GM12891 (cell line): ENCODE measurements at regions not wholly inside any gene's neighbourhood (a gene's known extent, or its start where the extent isn't known, plus 50 kb on each side); places are given as distances from the start of the nearest gene placed in this dataset.
"Not testable (repeated sequence)": the region's sequence is repeated elsewhere in the genome, so short reads cannot be mapped to it uniquely, and the experiment has no call there.

Experiments
- DNase-seq: peaks from one replicate; pipeline ENCODE4 v3.0.0; 2011; ENCODE audit warnings: low spot score; ENCODE audit not compliant: insufficient read length
- FAIRE-seq: peaks from 2 replicates; lab custom pipeline; 2011; peaks lifted over from hg19 to GRCh38; lab: Jason Lieb, UNC

DNA sequence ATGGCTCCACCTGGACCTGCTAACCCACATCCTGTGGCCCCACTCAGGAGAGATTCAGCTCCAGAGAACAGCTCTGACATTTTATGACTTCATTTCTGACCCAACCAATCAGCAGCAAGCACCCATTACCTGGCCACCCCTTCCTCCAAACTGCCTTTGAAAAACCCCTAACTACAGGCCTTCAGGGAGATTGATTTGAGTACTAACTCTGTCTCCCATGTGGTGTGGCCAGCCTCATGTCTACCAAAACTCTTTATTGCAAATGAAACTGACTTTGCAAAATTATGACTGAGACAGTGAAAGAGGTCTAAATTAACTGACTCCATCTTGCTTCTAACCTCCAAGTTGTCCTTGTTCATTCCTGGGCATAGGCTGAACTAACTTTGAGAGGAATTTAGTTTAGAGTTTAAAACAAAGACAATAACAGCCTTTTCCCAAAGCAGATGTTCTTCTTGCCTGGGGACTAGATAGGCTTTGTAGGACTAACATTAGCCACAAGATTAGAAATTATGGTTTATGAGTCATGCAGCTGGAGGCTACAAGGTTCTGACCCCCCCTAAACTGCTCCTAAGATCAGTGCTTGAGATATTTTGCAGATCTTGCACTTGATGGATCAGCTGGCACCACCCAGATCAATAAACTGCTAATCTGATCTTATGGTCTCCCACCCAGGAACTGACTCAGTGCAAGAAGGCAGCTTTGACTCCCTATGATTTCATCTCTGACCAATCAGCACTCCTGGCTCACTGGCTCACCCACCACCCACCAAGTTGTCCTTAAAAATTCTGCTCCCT is 508.2 kb downstream of the RPIA start:
- not testable (repeated sequence) for FAIRE-seq, DNase-seq

DNA sequence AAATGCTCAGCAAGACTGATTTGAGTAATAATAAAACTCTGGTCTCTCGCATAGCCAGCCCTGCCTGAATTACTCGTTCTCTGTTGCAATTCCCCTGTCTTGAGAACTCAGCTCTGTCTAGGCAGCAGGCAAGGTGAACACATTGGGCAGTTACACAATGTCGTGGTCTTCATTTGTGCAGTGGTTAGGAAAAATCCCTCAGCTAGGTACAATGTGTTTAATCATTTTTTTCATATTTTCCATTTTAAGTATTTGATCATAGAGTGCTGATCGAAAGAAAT is 508.7 kb downstream of the RPIA start:
- FAIRE-seq, DNase-seq: not testable (repeated sequence)

- FAIRE-seq, DNase-seq: not testable (repeated sequence)
Observed at GRCh38 chr2:89202518-89202917, 511.0 kb downstream of the RPIA start.

- FAIRE-seq, DNase-seq: not testable (repeated sequence)
Observed at GRCh38 chr2:89205153-89205552, 513.7 kb downstream of the RPIA start.

- not testable (repeated sequence) for DNase-seq
- FAIRE-seq = peak; percentile 51
Observed at GRCh38 chr2:89208144-89208932, 516.9 kb downstream of the RPIA start.

DNA sequence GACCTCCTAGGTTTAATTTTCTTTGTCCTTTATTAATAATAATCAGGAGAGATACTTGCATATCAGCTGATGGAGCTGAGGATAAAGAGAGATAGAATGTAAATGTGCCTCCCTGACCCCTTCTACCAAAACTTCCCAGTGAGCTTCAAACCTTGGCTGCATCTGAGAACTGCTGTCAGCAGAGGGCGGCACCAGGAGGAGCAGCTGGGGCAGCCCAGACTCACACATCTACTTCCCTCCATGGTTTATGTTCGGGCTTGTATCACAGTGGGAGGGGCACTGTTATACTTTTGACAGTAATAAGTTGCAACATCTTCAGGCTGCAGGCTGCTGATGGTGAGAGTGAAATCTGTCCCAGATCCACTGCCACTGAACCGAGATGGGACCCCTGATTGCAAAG is 521.7 kb downstream of the RPIA start:
- peak; percentile 78 for FAIRE-seq
- DNase-seq = not testable (repeated sequence)

DNA sequence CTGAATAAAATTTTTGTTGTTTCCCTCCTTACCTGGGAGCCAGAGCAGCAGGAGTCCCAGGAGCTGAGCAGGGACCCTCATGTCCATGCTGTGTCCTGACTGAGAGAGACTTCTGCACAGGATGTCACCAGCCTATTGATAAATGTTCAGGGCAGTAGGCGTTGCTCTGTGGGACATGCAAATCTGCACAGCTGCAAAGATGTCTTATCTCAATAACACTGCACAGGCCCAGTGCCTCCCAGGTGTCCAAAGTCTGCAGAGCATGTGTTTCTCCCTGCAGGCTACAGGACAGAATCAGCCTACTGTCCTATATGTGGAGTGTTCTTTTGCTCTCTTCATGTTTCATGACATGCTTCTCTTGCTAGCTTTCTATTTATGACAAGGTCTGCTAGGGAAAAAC is 522.3 kb downstream of the RPIA start:
- DNase-seq = not testable (repeated sequence)
- FAIRE-seq = peak; percentile 82

DNA sequence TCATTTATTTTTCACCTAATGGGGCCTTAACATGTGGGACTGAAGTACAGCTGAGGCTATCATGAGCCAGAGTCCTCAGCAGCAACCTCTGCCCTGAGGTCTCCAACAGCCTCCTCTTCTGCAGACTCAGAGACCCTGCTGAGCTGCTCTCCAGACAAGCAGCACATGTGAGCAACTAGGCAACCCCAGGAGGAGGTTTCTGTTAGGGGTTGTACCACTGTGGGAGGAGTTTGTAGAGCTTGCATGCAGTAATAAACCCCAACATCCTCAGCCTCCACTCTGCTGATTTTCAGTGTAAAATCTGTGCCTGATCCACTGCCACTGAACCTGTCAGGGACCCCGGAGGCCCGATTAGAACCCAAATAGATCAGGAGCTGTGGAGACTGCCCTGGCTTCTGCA is 530.0 kb downstream of the RPIA start:
- DNase-seq, FAIRE-seq: not testable (repeated sequence)

- not testable (repeated sequence) for DNase-seq
- peak; percentile 59 for FAIRE-seq
Observed at GRCh38 chr2:89222063-89222732, 530.7 kb downstream of the RPIA start.

- DNase-seq, FAIRE-seq: not testable (repeated sequence)
Observed at GRCh38 chr2:89224803-89225202, 533.3 kb downstream of the RPIA start.

DNA sequence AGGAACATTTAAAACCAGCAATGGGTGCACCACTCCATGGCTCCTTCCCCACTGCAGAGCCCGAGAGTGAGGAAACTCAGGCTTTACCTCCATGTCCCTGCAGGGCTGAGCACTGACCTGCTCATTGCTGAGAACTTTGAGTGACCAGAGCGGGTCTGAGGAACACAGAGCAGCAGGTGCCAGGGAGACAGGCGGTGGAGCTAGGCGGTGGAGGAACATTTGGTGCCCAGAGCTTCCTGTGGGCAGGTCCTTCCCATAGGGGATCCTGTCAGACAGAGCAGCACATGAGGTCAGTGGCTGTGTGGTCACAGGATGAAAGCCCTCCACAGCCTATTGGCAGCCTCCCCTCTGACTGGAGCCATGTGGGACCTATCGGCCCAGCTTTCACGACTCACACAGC is 538.5 kb downstream of the RPIA start:
- not testable (repeated sequence) for DNase-seq, FAIRE-seq

- FAIRE-seq, DNase-seq: not testable (repeated sequence)
Observed at GRCh38 chr2:89231241-89231640, 539.8 kb downstream of the RPIA start.

DNA sequence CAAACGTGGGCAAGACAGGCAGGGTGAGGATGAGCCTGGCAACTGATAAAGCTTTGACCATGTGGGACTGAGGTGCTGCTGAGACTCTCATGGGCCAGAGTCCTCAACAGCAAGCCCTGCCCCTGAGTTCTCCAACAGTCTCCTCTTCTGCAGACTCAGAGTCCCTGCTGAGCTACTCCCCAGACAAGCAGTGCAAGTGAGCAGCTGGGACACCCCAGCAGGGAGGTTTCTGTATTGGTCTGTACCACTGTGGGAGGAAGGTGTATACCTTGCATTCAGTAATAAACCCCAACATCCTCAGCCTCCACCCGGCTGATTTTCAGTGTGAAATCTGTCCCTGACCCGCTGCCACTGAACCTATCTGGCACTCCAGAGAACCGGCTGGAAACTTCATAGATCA is 542.5 kb downstream of the RPIA start:
- DNase-seq = not testable (repeated sequence)
- FAIRE-seq = peak; percentile 5

- peak; percentile 69 for FAIRE-seq
- DNase-seq = not testable (repeated sequence)
Observed at GRCh38 chr2:89234818-89235466, 543.5 kb downstream of the RPIA start.

DNA sequence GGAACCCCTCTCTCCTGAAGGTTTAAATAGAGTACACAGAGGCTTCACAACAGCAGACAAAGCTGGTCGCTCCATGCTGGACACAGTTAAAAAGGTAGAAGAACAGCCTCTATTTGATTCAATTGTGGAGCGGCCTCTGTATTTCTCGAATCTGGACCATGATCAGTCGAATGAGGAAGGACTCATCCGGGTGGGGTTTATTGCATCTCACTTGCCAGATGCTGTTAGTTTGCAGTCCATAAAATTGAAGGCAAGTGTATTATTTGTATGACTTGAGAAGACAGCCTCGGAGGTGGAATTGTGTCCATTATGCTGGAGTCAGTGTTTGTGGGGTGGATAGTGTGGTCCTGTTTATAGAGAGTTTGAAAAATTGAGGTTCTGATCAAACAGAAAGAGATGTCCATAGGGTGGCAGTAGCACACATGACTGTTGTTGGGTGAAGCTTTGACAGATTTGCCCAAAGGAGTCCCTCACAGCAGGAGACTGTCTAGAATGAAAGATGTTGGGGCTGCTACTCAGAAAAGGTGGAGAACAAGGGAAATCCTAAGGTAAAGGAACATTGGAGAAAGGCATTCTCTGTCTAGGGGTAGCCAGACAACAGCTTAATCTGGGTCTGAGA is 545.5 kb downstream of the RPIA start:
- not testable (repeated sequence) for DNase-seq
- FAIRE-seq = peak; percentile 68

GRCh38 chr2:89237783-89238182 is 546.3 kb downstream of the RPIA start:
- FAIRE-seq = peak; percentile 72
- DNase-seq = not testable (repeated sequence)

- FAIRE-seq = peak; percentile 100
- not testable (repeated sequence) for DNase-seq
Observed at GRCh38 chr2:89243114-89243700, 551.7 kb downstream of the RPIA start.

GRCh38 chr2:89244407-89244806 is 552.9 kb downstream of the RPIA start:
- peak; percentile 35 for FAIRE-seq
- not testable (repeated sequence) for DNase-seq
